GM19452 (cell line): ENCODE measurements at regions not wholly inside any gene's neighbourhood (a gene's known extent, or its start where the extent isn't known, plus 50 kb on each side); places are given as distances from the start of the nearest gene placed in this dataset.
"Not testable (repeated sequence)": the region's sequence is repeated elsewhere in the genome, so short reads cannot be mapped to it uniquely, and the experiment has no call there.

Experiments used
- ATAC-seq: cut with Tn5 transposase; IDR thresholded peaks from one replicate; pipeline ENCODE4 v1.9.1; 2021; ENCODE audit not compliant: unreplicated experiment

- not testable (repeated sequence) for ATAC-seq
Observed at GRCh38 chrY:17511984-17512383, 368.0 kb downstream of the CDY2B start.

GRCh38 chrY:17511476-17511875, 368.5 kb downstream of the CDY2B start:
- ATAC-seq, result not testable (repeated sequence)

- ATAC-seq, result not testable (repeated sequence)
Observed at GRCh38 chrY:17505834-17506233, 374.2 kb downstream of the CDY2B start.

- not testable (repeated sequence) for ATAC-seq
Observed at GRCh38 chrY:17484763-17485162, 395.3 kb downstream of the CDY2B start.

GRCh38 chrY:17484157-17484556, 395.9 kb downstream of the CDY2B start:
- ATAC-seq, result peak; percentile 80

- ATAC-seq, result not testable (repeated sequence)
Observed at GRCh38 chrY:17481389-17482022, 398.5 kb downstream of the CDY2B start.

- ATAC-seq, result not testable (repeated sequence)
Observed at GRCh38 chrY:17472068-17472467, 408.0 kb downstream of the CDY2B start.

GRCh38 chrY:17459753-17460152, 420.3 kb downstream of the CDY2B start:
- peak; percentile 92 for ATAC-seq

GRCh38 chrY:17430570-17431166, 449.4 kb downstream of the CDY2B start:
- ATAC-seq, result no peak

- ATAC-seq, result peak; percentile 61
Observed at GRCh38 chrY:17398336-17399072, 481.5 kb downstream of the CDY2B start.

- ATAC-seq, result no peak
Observed at GRCh38 chrY:17397659-17398058, 482.4 kb downstream of the CDY2B start.

GRCh38 chrY:17381431-17382070, 498.5 kb downstream of the CDY2B start:
- ATAC-seq, result no peak

- ATAC-seq, result no peak
Observed at GRCh38 chrY:17378326-17378725, 501.7 kb downstream of the CDY2B start.

GRCh38 chrY:17368413-17368812, 511.6 kb downstream of the CDY2B start:
- no peak for ATAC-seq

- no peak for ATAC-seq
Observed at GRCh38 chrY:17366400-17366799, 513.6 kb downstream of the CDY2B start.

- no peak for ATAC-seq
Observed at GRCh38 chrY:17339028-17339427, 541.0 kb downstream of the CDY2B start.

- no peak for ATAC-seq
Observed at GRCh38 chrY:17330733-17331132, 549.3 kb downstream of the CDY2B start.

- no peak for ATAC-seq
Observed at GRCh38 chrY:17319916-17320315, 560.1 kb downstream of the CDY2B start.

- no peak for ATAC-seq
Observed at GRCh38 chrY:17318631-17319030, 561.4 kb downstream of the CDY2B start.

GRCh38 chrY:17277056-17277455, 603.0 kb downstream of the CDY2B start:
- ATAC-seq, result no peak

- ATAC-seq, result no peak
Observed at GRCh38 chrY:17259497-17259896, 620.5 kb downstream of the CDY2B start.

GRCh38 chrY:17238406-17238805, 641.6 kb downstream of the CDY2B start:
- ATAC-seq, result no peak
